SK-MEL-5 (cell line): ENCODE measurements at regions not wholly inside any gene's neighbourhood (a gene's known extent, or its start where the extent isn't known, plus 50 kb on each side); places are given as distances from the start of the nearest gene placed in this dataset.

Experiments
- DNase-seq: peaks from one replicate; pipeline ENCODE4 v3.0.0-alpha.2; 2016; ENCODE audit warnings: low read depth, low spot score
- in situ Hi-C: cut with HindIII; loops from 2 replicates; pipeline ENCODE4 v1.10.0; 2016; ENCODE audit warnings: low sequenced_read_pairs, high pct_unique_total_duplicates, low pct_unique_long_range_greater_than_20kb

- DNase-seq: no peak
Measured at GRCh38 chr15:87805117-87805820, 451.3 kb downstream of the NTRK3 start.

DNA sequence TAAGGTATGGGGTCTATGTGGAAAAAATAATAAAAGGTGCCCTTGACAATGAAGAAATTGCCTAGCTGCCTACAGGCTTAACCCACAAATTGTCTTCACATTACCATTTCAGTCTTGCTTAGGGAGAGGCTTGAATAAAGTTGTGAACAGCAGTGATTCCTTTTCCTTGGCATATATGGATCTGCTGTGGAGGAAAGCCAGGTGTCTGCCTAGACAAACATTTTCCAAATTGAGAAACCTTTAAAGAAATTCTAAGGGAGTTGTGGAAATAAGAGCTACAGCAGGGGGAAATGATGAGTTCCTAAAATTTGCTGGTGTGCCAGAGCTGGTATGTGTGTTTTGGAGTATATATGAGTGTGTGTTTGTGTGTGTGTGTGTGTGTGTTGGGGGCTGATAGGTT, 452.1 kb downstream of the NTRK3 start:
- DNase-seq: no peak
- in situ Hi-C loops: no loop called here

More at GRCh38 chr15:87805117-87805820, 451.3 kb downstream of the NTRK3 start:
- in situ Hi-C loops: no loop called here

- in situ Hi-C loops: no loop called here
- DNase-seq: no peak
Measured at GRCh38 chr15:87799838-87800237, 456.7 kb downstream of the NTRK3 start.

GRCh38 chr15:87799428-87799827, 457.1 kb downstream of the NTRK3 start:
- in situ Hi-C loops: no loop called here
- no peak for DNase-seq

DNA sequence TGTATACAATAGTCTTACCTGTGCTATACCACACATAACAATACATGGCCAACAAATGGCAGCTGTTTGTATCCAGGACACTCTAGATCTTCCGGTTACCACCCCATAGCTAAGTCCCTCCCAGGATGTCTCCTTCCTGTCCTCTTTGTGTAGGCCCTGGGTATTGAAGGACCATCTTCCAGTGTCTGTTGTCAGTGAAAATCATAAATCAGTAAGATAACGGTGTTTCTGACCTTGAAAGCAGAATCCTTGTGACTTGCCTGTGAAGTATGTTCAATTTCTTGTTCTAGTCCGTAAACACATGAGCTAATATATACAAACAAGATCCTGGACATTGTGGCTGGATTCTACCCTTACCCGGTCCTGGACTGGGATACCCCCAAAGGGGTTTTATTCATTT, 462.8 kb downstream of the NTRK3 start:
- in situ Hi-C loops: no loop called here

GRCh38 chr15:87792250-87793040, 464.1 kb downstream of the NTRK3 start:
- in situ Hi-C loops: no loop called here
- DNase-seq: no peak

More for the DNA sequence above, 462.8 kb downstream of the NTRK3 start:
- no peak for DNase-seq

GRCh38 chr15:87781959-87782625, 474.4 kb downstream of the NTRK3 start:
- in situ Hi-C loops: no loop called here
- no peak for DNase-seq

GRCh38 chr15:87779746-87780145, 476.8 kb downstream of the NTRK3 start:
- in situ Hi-C loops: no loop called here
- DNase-seq: no peak

- in situ Hi-C loops: no loop called here
- DNase-seq: no peak
Measured at GRCh38 chr15:87778358-87778757, 478.2 kb downstream of the NTRK3 start.

GRCh38 chr15:87777054-87777561, 479.4 kb downstream of the NTRK3 start:
- no peak for DNase-seq
- in situ Hi-C loops: no loop called here

DNA sequence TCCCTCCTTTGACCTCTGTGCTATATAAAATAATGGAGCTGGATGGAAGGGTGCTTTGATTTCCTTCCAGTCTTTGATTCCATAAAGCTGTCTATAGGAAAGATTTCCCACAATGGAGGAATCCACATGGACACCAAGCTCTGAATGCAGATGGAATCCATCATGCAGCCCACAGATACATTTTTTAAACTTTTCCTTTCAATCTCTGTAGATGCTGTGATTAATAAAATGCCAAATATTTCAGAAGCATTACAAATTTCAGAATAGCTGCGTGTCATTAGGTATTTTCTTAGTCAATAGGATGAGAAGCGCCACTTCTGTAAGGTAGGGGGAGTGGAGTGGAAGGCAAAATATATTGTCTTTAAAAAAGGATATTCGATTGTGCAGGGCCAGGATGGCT, 489.0 kb downstream of the NTRK3 start:
- in situ Hi-C loops: no loop called here
- no peak for DNase-seq

GRCh38 chr15:87764461-87765240, 491.9 kb downstream of the NTRK3 start:
- in situ Hi-C loops: no loop called here
- no peak for DNase-seq

DNA sequence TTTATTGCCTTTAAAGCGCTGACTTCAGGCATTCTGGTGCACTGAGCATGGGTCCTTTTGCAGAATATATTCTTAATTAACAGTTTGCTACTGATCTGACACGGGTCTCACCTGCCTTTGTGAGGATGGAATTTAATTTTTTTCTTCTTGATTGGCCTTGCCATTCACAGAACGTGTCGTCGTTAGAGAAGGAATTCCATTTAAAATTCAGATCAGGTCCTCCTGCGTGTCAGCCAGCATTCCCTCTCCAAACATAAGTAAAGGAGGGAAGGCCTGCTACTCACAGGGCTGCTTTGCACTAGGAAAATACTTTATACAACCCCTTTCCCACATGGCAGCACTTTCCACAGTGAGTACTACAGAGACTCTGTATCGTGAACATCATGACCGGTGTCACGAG, 492.7 kb downstream of the NTRK3 start:
- in situ Hi-C loops: no loop called here

GRCh38 chr15:87761736-87762509, 494.6 kb downstream of the NTRK3 start:
- DNase-seq: no peak
- in situ Hi-C loops: no loop called here

More for the DNA sequence above, 492.7 kb downstream of the NTRK3 start:
- DNase-seq: no peak

DNA sequence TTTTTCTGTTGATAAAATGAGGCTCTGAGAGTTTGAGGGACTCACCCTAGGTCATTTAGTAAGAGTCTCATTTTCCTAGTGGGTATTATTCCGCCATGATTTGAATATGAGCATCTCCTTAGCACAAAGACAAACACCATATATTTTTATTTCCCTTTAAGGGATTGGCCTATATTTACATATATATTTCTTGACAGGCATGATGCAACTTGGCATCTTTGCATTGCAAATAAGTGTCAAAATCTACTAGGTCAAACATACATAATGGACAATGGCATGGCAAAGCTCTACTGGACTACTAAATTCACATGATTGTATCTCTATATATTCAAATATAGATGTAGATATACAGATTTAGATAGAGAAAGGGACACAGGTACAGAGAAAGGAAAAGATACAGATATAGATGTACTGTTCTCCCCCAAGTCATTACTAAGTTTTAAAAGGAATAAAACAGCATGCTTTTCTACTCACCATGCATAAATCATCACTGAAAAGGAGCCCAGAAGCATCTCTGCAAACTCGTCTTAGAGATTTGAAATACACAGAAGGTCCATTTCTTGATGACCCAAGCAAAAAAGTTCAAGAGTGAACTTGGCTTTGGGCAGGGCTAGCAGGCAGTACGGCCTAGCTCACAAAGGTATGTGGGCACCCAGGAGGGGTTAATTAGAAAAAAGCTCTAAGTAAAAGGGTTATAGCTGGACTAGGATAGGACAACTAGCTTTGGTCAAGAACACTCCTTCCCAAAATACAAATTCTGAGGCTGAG, 495.8 kb downstream of the NTRK3 start:
- in situ Hi-C loops: no loop called here

GRCh38 chr15:87758794-87759418, 497.6 kb downstream of the NTRK3 start:
- DNase-seq: no peak
- in situ Hi-C loops: no loop called here

More for the DNA sequence above, 495.8 kb downstream of the NTRK3 start:
- DNase-seq: no peak
